ENCODE measurements at regions not wholly inside any gene's neighbourhood (a gene's known extent, or its start where the extent isn't known, plus 50 kb on each side); places are given as distances from the start of the nearest gene placed in this dataset.
"Not testable (repeated sequence)": the region's sequence is repeated elsewhere in the genome, so short reads cannot be mapped to it uniquely, and the experiment has no call there.

DNA sequence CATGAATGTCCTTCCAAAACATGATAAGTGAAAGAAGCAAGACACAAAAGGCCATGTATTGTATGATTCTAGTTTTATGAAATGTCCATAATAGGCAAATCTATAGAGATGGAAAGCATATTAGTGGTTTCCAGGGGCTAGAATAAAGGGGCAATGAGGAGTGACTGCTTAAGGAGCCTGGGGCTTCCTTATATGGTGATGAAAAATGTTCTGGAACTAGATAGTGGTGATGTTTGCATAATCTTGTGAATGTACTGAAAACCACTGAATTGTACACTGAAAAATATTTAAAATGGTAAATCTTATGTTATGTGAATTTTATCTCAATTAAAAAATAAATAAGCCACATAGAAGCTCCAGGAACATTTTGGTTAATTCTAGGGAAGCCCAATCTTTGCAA lies 144.4 kb upstream of the ANKRD55 start:
- no peak for DNase-seq (ENCODE audit: low read depth)

- DNase-seq (ENCODE audit: low read depth): no peak
Observed at GRCh38 chr5:56376128-56376527, 143.0 kb upstream of the ANKRD55 start.

- DNase-seq (ENCODE audit: low read depth): no peak
Observed at GRCh38 chr5:56375011-56375410, 141.9 kb upstream of the ANKRD55 start.

DNA sequence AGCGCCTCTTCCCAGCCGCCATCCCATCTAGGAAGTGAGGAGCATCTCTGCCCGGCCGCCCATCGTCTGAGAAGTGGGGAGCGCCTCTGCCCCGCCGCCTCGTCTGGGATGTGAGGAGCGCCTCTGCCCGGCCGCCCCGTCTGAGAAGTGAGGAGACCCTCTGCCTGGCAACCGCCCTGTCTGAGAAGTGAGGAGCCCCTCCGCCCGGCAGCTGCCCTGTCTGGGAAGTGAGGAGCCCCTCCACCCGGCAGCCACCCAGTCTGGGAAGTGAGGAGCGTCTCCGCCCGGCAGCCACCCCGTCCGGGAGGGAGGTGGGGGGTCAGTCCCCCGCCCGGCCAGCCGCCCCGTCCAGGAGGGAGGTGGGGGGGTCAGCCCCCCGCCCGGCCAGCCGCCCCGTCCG lies 139.4 kb upstream of the ANKRD55 start:
- not testable (repeated sequence) for DNase-seq (ENCODE audit: low read depth)

DNA sequence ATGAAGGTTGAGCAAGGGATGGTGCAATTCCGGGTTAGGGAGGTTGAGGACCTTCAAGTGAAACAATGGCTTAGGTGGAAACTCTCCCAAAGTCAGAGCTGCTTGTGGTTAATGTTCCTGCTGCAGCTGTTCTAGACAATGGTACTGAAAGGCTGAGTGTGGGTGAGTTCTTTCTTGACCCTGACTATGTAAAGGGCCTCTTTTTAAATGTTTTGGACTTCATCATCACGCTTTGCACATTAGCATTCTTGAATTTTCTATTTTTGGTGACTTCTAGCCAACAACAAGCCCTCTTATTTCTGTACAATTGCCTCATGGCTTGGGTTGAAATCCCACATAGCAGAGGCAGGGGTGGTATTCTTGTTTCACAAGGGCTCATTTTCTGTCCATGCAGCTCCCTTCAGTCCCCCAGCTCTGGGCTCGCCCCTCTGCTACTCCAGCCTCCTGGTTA lies 136.3 kb upstream of the ANKRD55 start:
- DNase-seq (ENCODE audit: low read depth): no peak

- no peak for DNase-seq (ENCODE audit: low read depth)
Observed at GRCh38 chr5:56367748-56368147, 134.6 kb upstream of the ANKRD55 start.

DNA sequence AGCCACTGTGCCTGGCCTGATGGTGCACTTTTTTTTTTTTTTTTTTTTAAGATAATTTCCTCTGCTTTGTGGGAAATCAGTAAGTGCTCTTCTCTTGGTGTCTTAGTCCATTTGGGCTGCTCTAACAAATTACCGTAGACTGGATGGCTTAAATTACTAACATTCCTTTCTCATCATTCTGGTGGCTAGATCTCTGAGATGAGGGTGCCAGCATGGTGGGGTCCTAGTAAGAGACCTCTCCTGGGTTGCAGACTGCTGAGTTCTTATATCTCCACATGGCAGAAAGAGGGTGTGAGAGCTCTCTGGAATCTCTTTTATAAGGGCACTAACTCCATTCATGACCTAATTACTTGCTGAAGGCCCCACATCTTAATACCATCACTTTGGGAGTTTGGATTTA lies 133.9 kb upstream of the ANKRD55 start:
- no peak for DNase-seq (ENCODE audit: low read depth)

DNA sequence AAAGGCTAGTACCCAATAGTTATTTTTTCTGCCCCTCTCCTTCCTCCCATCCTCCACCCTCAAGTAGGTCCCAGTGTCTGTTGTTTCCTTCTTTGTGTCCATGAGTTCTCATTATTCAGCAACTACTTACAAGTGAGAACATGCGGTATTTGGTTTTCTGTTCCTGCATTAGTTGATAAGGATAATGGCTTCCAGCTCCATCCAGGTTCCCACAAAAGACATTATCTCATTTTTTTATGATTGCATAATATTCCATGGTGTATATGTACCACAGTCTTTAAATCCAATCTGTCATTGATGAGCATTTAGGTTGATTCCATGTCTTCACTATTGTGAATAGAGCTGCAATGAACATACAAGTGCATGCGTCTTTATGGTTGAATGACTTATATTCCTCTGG lies 128.3 kb upstream of the ANKRD55 start:
- DNase-seq (ENCODE audit: low read depth): no peak

GRCh38 chr5:56360816-56361215 lies 127.7 kb upstream of the ANKRD55 start:
- DNase-seq (ENCODE audit: low read depth): no peak

DNA sequence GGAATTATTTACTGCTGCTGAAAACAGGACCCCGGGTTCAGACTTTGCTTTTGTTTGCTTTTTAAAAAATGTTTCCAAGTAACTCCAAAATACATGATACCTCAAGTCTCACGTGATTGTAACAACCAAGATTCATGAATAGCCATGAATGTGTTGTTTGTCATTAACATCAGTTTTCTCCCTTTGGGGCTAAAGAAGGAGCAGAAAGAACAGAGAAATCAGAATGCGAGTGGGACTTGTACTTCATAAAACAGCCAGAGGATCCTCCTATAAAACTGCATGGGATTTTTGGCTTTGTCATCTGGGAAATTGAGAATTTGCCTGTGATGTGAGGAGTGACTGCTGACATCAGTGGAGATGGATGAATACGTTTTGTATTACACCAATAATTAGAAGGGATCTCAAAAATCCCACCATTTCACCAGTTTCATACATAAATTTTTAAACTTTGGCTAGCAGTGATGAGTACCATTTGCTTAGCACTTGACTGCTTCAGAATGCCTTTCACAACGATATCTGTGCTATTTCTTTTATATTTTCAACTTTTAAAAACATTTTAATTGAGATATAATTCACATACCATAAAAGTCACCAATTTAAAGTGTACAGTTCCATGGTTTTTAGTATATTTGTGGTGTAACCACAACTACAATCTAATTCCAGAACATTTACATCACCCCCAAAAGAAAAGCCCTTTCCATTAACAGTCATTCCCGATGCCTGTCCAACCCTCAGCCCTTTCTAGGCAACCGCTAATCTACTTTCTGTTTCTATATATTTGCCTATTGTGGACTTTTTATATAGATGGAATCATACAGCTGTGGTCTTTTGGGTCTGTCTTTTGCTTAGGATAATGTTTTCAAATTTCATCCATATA lies 126.9 kb upstream of the ANKRD55 start:
- DNase-seq (ENCODE audit: low read depth): no peak

DNA sequence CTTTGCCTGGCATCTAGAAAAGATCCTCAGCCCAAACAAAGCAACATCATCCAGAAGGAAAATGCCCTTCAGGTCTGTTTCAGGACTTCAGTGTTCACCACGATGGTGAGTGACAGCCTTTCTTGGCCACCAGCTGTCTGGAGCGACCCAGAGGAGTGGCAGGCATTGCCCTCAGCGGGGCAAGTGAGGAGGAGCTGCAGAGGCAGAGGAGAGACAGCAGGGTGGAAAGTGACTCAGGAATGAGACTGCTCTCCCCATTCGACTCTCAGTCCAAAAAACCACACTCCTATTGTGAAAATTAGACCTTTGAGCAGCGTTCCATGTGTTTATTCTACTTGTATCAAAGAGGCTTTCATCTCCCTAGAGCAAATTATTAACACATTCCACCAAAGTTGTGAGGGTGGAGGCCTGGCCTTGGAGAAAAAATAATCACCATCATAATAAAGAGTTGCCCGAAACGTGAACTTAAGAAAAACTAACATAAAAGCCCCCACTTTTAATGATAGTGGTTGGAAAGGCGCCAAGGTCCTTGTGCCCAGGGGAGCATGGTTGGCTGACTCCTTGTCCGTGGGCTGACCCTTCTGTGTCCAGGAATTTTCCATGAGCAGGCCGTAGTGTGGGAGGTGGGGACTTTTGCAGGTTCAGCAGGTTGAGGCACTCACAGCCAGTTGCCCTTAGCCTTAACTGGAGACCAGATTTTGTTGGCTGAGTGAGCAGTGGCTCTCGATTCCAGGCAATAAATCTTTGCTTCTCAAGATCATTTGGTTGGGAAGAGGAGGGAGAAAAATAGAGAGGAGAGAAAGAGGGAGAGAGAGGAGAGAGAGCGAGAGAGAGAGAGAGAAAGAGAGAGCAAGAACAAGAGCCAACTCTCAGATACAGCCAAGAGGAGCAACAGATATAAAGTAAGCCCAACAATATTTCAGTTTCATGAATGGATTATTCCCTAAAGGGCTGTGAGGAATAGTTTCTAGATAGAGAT lies 125.9 kb upstream of the ANKRD55 start:
- no peak for DNase-seq (ENCODE audit: low read depth)

GRCh38 chr5:56358046-56358445 lies 124.9 kb upstream of the ANKRD55 start:
- no peak for DNase-seq (ENCODE audit: low read depth)

GRCh38 chr5:56357426-56357825 lies 124.3 kb upstream of the ANKRD55 start:
- DNase-seq (ENCODE audit: low read depth): no peak

DNA sequence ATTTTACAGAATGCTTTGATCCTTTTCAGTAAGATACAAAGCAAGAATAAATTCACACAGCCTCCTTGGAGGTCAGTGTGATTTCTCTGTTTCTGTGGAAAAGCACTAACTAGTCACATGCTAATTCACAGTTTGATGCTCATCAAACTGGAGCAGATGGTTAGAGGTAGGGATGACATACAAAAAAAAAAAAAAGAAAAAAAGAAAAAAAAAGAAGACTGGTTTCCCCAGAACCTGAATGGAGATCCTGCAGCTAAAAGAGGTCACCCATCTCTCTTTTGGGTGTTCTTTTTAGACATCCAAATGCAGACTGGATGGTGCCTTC lies 123.7 kb upstream of the ANKRD55 start:
- DNase-seq (ENCODE audit: low read depth): no peak

GRCh38 chr5:56356121-56356835 lies 123.1 kb upstream of the ANKRD55 start:
- DNase-seq (ENCODE audit: low read depth): no peak

GRCh38 chr5:56354836-56355235 lies 121.7 kb upstream of the ANKRD55 start:
- DNase-seq (ENCODE audit: low read depth): no peak

- no peak for DNase-seq (ENCODE audit: low read depth)
Observed at GRCh38 chr5:56352808-56353590, 119.9 kb upstream of the ANKRD55 start.

GRCh38 chr5:56350597-56351170 lies 117.6 kb upstream of the ANKRD55 start:
- no peak for DNase-seq (ENCODE audit: low read depth)

DNA sequence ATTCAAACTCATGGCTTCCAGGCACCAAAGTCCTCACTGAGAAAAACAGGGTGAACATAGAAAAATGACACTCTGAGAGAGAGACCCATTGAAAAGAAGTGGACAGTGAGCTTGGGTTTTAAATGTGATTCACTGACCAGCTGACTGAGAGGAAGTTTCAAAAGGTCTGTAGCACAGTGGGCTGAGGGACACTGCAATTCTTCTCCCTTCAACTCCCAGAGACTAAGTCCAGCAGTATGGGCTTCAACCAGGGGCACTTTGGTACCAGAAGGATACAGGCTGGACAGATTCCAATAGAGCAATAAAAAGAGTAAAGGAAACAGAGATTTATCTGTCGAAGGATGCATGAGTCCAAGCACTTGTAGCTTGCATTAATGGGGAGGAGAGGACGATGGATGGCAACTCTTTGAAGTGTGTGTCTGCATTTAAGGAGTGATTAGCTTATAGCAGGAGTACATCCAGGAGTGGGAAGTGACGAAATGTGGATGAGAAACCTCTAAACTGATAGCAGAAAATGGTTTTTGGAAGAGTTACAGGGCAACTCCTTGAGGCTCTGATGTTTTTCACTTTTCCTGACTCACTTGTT lies 117.0 kb upstream of the ANKRD55 start:
- no peak for DNase-seq (ENCODE audit: low read depth)

GRCh38 chr5:56349461-56349860 lies 116.3 kb upstream of the ANKRD55 start:
- DNase-seq (ENCODE audit: low read depth): no peak
